ENCODE measurements at regions not wholly inside any gene's neighbourhood (a gene's known extent, or its start where the extent isn't known, plus 50 kb on each side); places are given as distances from the start of the nearest gene placed in this dataset.

- H3K4me1 ChIP-seq (ENCODE audit: control insufficient read depth in 1 of 2, insufficient read depth in 2 of 2, low read length in 2 of 2), result peaks cover 28 to 40% of the 10 kb centered on the region in 2 donors
Measured at GRCh38 chr1:65065524-65066418, 82.2 kb upstream of the AK4 start.

More at GRCh38 chr1:65065524-65066418, 82.2 kb upstream of the AK4 start:
- Histone ChIP-seq H3K9ac (ENCODE audit: insufficient read depth, low read length, poor library complexity, severe bottlenecking) (peak overlapping the region; percentile 92), H3K79me2 (ENCODE audit: insufficient read depth, low read length) (peaks cover 69% of the 10 kb centered on the region), H3K36me3 (replicated peaks in 1 of 2; ENCODE audit: control insufficient read depth in 1 of 2, insufficient read depth in 2 of 2, low read length in 2 of 2) (no peaks in the 10 kb centered on the region), H3K27me3 (ENCODE audit: control insufficient read depth in 2 of 2, insufficient read depth in 2 of 2, low read length in 2 of 2) (no peaks in the 10 kb centered on the region), H4K20me1 (ENCODE audit: insufficient read depth, low read length) (peaks cover 55% of the 10 kb centered on the region), H3K4me3 (replicated peaks in 1 of 3; ENCODE audit: low read depth in 2 of 3, low read length in 3 of 3) (peak overlapping the region; percentile 61 to 99 (median 97)), H3K27ac (ENCODE audit: low read depth in 1 of 2, low read length in 2 of 2) (peak overlapping the region; percentile 93 to 99), H2AFZ (ENCODE audit: insufficient read depth, low read depth, low read length, poor library complexity, severe bottlenecking) (peak overlapping the region; percentile 86), H3K9me3 (replicated peaks in 1 of 2; ENCODE audit: control insufficient read depth in 1 of 2, insufficient read depth in 1 of 2, low read length in 2 of 2) (no peaks in the 10 kb centered on the region), H3K4me2 (replicated peaks; ENCODE audit: extremely low read depth, low read length, poor library complexity, severe bottlenecking) (peak overlapping the region; percentile 92)
- 61% methylated on average over 5 of the region's 16 CpGs for WGBS (ENCODE audit: insufficient coverage)
- peaks cover 0 to 2% (median 0%) of the 10 kb centered on the region in 3 donors for H3K27me3 Mint-ChIP-seq (ENCODE audit: low read depth in 3 of 3)
- peak overlapping the region; percentile 94 for H3K4me3 Mint-ChIP-seq
- peaks cover 9 to 10% of the 10 kb centered on the region in 2 donors for H3K36me3 Mint-ChIP-seq
- no peak for DNase-seq
- H3K27ac Mint-ChIP-seq, result peak overlapping the region; percentile 70 to 94 (median 88)
- peaks cover 53% of the 10 kb centered on the region for H3K4me1 Mint-ChIP-seq
- intact Hi-C loops (cut with micrococcal nuclease), result loop anchor here (2.0 to 10.0 kb wide), 3 partner anchors 102 to 359 kb away; partner anchors contain the start of genes LEPR (in 1 of the 2) and LEPROT (in 1 of the 2)
- TF ChIP-seq CTCF (IDR thresholded peaks at IDR 0.05), result no peak
- H3K9me3 Mint-ChIP-seq, result no peaks in the 10 kb centered on the region
